Neural cell (in vitro differentiated cells): ENCODE measurements at regions not wholly inside any gene's neighbourhood (a gene's known extent, or its start where the extent isn't known, plus 50 kb on each side); places are given as distances from the start of the nearest gene placed in this dataset.

Experiments used
- EP300 ChIP-seq: fragments of 450-650 bp; conservative IDR thresholded peaks from 2 replicates; pipeline ENCODE4 v1.6.1; 2014; ENCODE audit warnings: antibody characterized with exemption, mild to moderate bottlenecking, moderate library complexity; ENCODE audit not compliant: poor library complexity, severe bottlenecking
- EZH2 ChIP-seq: fragments of 200-600, 300-800 bp; shearing (Covaris generic), sonication (generic); IDR thresholded peaks from 2 replicates; pipeline ENCODE4 v1.6.1; 2014; ENCODE audit warnings: antibody characterized with exemption, low read length, borderline replicate concordance, mild to moderate bottlenecking; ENCODE audit not compliant: insufficient read depth, poor library complexity, severe bottlenecking
- MXI1 ChIP-seq: fragments of 450-650 bp; conservative IDR thresholded peaks from 2 replicates; pipeline ENCODE4 v1.6.1; 2014; ENCODE audit warnings: antibody characterized with exemption, mild to moderate bottlenecking; ENCODE audit not compliant: poor library complexity, severe bottlenecking
- POLR2AphosphoS5 ChIP-seq: IDR thresholded peaks from 2 replicates; pipeline ENCODE4 v1.6.1; 2012
- RAD21 ChIP-seq: fragments of 450-650 bp; conservative IDR thresholded peaks from 2 replicates; pipeline ENCODE4 v1.6.1; 2014; ENCODE audit warnings: antibody characterized with exemption, mild to moderate bottlenecking, moderate library complexity
- SMC3 ChIP-seq: fragments of 450-650 bp; conservative IDR thresholded peaks from 2 replicates; pipeline ENCODE4 v1.6.1; 2014; ENCODE audit warnings: antibody characterized with exemption, mild to moderate bottlenecking, moderate library complexity; ENCODE audit not compliant: poor library complexity
- TF ChIP-seq, protein P1 (sequence below): IDR thresholded peaks from 2 replicates; pipeline ENCODE4 v1.6.1; 2012; ENCODE audit warnings: borderline replicate concordance
- TF ChIP-seq, protein P2 (sequence below): fragments of 450-650 bp; IDR thresholded peaks from 2 replicates; pipeline ENCODE4 v1.5.1; 2014; ENCODE audit warnings: antibody characterized with exemption, mild to moderate bottlenecking, moderate library complexity; ENCODE audit not compliant: poor library complexity, severe bottlenecking

DNA sequence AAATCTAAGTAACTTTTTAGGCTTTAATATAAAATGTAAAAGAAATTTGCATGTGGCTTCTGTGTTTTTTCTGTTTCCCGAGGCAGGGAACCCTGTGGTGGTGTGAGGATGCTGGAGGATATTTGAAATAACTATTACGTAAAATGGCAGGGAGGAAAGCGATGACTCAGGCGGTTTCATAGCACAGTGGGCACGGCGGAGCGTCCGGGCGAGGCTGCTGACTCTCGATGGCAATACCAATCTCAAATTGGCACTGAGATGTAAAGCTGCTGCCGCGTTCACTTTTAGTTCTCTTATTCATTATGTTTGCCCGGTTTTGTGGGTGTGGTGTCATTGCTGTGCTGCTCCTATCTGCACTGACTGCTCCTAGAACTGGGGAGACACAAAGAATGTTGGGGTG is 254.3 kb downstream of the THBS2 start:
- TF ChIP-seq, protein P1, sequence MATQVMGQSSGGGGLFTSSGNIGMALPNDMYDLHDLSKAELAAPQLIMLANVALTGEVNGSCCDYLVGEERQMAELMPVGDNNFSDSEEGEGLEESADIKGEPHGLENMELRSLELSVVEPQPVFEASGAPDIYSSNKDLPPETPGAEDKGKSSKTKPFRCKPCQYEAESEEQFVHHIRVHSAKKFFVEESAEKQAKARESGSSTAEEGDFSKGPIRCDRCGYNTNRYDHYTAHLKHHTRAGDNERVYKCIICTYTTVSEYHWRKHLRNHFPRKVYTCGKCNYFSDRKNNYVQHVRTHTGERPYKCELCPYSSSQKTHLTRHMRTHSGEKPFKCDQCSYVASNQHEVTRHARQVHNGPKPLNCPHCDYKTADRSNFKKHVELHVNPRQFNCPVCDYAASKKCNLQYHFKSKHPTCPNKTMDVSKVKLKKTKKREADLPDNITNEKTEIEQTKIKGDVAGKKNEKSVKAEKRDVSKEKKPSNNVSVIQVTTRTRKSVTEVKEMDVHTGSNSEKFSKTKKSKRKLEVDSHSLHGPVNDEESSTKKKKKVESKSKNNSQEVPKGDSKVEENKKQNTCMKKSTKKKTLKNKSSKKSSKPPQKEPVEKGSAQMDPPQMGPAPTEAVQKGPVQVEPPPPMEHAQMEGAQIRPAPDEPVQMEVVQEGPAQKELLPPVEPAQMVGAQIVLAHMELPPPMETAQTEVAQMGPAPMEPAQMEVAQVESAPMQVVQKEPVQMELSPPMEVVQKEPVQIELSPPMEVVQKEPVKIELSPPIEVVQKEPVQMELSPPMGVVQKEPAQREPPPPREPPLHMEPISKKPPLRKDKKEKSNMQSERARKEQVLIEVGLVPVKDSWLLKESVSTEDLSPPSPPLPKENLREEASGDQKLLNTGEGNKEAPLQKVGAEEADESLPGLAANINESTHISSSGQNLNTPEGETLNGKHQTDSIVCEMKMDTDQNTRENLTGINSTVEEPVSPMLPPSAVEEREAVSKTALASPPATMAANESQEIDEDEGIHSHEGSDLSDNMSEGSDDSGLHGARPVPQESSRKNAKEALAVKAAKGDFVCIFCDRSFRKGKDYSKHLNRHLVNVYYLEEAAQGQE, result no peak
- TF ChIP-seq POLR2AphosphoS5, result no peak
- no peak for TF ChIP-seq MXI1
- TF ChIP-seq, protein P2, sequence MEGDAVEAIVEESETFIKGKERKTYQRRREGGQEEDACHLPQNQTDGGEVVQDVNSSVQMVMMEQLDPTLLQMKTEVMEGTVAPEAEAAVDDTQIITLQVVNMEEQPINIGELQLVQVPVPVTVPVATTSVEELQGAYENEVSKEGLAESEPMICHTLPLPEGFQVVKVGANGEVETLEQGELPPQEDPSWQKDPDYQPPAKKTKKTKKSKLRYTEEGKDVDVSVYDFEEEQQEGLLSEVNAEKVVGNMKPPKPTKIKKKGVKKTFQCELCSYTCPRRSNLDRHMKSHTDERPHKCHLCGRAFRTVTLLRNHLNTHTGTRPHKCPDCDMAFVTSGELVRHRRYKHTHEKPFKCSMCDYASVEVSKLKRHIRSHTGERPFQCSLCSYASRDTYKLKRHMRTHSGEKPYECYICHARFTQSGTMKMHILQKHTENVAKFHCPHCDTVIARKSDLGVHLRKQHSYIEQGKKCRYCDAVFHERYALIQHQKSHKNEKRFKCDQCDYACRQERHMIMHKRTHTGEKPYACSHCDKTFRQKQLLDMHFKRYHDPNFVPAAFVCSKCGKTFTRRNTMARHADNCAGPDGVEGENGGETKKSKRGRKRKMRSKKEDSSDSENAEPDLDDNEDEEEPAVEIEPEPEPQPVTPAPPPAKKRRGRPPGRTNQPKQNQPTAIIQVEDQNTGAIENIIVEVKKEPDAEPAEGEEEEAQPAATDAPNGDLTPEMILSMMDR, result no peak
- no peak for TF ChIP-seq RAD21
- no peak for TF ChIP-seq EZH2
- no peak for TF ChIP-seq SMC3
- no peak for TF ChIP-seq EP300
